Esophagus muscularis mucosa (tissue), 4 donors: ENCODE measurements at regions not wholly inside any gene's neighbourhood (a gene's known extent, or its start where the extent isn't known, plus 50 kb on each side); places are given as distances from the start of the nearest gene placed in this dataset.

ENCODE experiments used
- CTCF ChIP-seq, 3 experiments: fragments of 200-600 bp in 2 of 3; fragments of 450-650 bp in 1 of 3; sonication (generic) in 2 of 3; IDR thresholded peaks; one replicate each; pipeline ENCODE4 v1.5.1; 2017 to 2019; ENCODE audit warnings: antibody characterized with exemption in 3 of 3, mild to moderate bottlenecking in 2 of 3, moderate library complexity in 1 of 3
- EP300 ChIP-seq: sonication (generic); formaldehyde crosslinking; IDR thresholded peaks from one replicate; pipeline ENCODE4 v1.6.1; 2017; ENCODE audit warnings: antibody characterized with exemption
- POLR2A ChIP-seq: fragments of 450-650 bp; IDR thresholded peaks from one replicate; pipeline ENCODE4 v1.6.1; 2017; ENCODE audit warnings: antibody characterized with exemption, moderate library complexity, mild to moderate bottlenecking, low read depth
- POLR2AphosphoS5 ChIP-seq, 2 donors: sonication (generic); formaldehyde crosslinking; IDR thresholded peaks; one replicate each; pipeline ENCODE4 v1.6.1; 2017; ENCODE audit warnings: antibody characterized with exemption in 2 of 2

- no peak for TF ChIP-seq CTCF (IDR thresholded peaks at IDR 0.05)
- TF ChIP-seq POLR2A = no peak
- TF ChIP-seq EP300 = no peak
- no peak for TF ChIP-seq POLR2AphosphoS5 (IDR thresholded peaks at IDR 0.05)
Measured at GRCh38 chr2:41750829-41751228, 297.0 kb upstream of the PKDCC start.
